ENCODE measurements at regions not wholly inside any gene's neighbourhood (a gene's known extent, or its start where the extent isn't known, plus 50 kb on each side); places are given as distances from the start of the nearest gene placed in this dataset.

- TF ChIP-seq HDAC2 (IDR thresholded peaks at IDR 0.05) (no peak), REST (IDR thresholded peaks at IDR 0.05; ENCODE audit: low read depth, low read length) (no peak), MAX (IDR thresholded peaks at IDR 0.05; ENCODE audit: low read depth, low read length) (no peak), SKIL (IDR thresholded peaks at IDR 0.05; ENCODE audit: low read depth, poor library complexity, severe bottlenecking) (no peak), EGR1 (IDR thresholded peaks at IDR 0.05; ENCODE audit: borderline replicate concordance in 1 of 2, low read depth in 2 of 2, low read length in 2 of 2) (no peak), ATF2 (IDR thresholded peaks at IDR 0.05; ENCODE audit: low read length) (no peak)
These were observed 729.1 kb downstream of the STPG2 start for GRCh38 chr4:97414161-97414560.

Data from GM12878 (cell line).